ENCODE measurements at regions not wholly inside any gene's neighbourhood (a gene's known extent, or its start where the extent isn't known, plus 50 kb on each side); places are given as distances from the start of the nearest gene placed in this dataset.
"Not testable (repeated sequence)": the region's sequence is repeated elsewhere in the genome, so short reads cannot be mapped to it uniquely, and the experiment has no call there.

DNA sequence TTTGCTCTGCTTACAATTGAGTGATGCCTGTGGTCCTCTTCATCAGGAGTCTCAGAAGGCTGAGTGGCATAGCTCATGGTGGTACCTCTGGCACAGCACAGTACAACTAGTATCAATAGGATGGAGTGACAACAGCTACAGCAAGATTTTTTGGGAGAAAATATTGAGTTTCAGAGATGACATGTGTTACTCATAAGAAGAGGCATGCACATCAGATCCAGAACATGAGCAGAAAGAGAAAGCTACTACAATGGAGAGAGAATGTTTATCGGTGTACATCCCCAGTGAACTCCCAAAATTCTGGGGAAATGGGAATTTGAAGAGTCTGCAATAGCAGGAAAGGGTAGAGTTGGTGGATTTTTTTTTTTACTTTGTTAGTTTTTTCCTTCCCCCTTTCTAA, 130.5 kb upstream of the MB21D2 start:
- no peak for DNase-seq

DNA sequence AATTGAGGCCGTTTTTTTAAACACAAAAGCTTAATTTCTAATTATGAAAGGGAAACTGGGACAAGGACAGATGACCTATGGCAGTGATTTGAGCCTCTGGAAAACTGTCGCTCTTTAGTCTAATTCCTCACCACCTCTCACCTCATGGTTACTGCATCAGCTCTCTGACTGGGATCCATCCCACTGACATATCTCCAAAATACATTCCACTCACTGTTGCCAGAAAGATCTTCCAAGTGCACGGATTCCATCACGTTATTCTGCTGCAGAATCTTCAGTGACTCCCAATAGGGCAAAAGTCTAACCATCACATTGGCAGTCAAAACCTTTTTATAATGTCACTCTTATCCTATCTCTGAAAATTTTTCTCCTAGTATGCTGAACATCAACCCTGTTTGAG, 132.3 kb upstream of the MB21D2 start:
- DNase-seq: no peak

DNA sequence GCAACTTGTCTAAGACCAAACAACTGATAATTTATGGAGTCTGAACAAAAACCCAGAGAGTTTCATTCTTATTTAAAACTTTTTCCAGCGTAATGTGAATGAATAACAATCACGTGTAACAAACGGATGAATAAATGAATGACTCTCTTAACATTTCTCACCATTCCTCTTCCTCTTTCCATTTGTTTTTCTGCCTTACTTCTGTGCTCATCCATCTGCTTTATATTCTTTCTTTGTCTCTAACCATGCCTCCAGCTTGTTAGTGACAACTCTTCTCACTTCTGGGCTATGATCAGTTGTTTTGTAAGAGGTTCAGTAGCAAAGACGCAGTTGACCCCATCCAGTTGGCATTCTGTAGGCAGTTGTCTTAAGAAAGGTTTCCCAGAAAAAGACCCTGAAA, 133.7 kb upstream of the MB21D2 start:
- no peak for DNase-seq

DNA sequence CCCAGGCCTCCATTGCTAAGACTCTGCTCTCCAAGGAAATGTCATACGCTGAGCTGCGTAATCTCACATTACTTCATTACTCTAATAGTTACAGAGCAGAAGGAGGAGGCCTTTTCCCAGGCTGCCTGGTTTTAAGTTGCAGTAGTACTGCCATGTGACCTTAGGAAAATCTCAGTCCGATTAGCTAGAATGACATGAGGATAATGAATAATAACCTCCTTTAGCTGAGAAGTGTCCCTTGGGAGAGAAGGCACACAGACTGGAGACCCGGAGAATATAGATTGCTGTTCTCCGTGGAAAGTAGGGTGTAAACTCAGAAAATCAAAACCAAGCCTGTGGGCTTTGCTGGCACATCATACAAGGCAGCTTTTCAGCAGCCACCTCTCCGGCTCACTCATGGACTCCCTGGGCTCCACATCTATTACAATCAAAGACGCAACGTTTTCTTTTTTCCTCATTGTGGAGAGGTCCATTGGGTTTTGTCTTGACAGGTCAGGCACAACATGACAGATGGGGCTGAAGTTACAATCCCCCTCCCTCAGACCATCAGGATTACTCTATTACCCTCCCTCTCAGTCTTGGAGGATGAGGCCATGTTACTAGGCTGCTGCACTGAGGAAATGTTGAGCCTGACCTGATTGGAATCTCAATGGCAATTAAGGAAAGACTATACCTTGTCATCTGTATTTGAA, 134.8 kb upstream of the MB21D2 start:
- DNase-seq: no peak

GRCh38 chr3:193053046-193053435, 135.4 kb upstream of the MB21D2 start:
- DNase-seq: no peak

DNA sequence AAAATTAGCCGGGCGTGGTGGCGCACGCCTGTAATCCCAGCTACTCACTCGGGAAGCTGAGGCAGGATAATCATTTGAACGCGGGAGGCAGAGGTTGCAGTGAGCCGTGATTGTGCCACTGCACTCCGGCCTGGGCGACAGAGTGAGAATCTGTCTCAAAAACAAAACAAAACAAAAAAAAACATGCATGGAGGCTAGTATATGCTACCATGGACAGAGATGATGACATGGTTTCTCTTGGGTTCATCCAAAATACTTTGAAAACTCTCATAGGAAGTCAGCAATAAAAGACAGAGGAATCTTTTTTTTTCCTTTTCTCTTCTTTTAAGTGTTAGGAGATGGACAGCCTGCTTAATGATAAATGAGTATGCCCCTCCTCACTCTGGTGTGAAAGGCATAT, 137.7 kb upstream of the MB21D2 start:
- no peak for DNase-seq

DNA sequence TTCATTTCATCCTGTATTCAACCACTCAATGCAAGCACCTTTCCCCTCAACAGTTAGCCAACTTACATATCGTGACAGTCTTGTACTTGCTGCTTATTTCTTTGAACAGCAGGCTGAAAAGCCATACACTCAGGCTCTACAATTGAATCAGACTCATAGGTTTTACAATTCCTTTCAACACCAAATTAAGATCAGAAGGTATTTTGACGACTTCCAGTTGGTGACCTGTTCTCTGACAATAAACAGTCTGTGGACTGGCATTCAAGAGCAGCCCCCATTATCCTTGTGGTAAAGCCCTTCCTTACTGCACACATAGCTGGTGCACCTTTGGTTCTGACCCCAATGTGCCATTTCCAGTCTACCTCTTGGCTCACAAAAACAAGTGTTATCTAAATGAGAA, 140.0 kb upstream of the MB21D2 start:
- DNase-seq: no peak

DNA sequence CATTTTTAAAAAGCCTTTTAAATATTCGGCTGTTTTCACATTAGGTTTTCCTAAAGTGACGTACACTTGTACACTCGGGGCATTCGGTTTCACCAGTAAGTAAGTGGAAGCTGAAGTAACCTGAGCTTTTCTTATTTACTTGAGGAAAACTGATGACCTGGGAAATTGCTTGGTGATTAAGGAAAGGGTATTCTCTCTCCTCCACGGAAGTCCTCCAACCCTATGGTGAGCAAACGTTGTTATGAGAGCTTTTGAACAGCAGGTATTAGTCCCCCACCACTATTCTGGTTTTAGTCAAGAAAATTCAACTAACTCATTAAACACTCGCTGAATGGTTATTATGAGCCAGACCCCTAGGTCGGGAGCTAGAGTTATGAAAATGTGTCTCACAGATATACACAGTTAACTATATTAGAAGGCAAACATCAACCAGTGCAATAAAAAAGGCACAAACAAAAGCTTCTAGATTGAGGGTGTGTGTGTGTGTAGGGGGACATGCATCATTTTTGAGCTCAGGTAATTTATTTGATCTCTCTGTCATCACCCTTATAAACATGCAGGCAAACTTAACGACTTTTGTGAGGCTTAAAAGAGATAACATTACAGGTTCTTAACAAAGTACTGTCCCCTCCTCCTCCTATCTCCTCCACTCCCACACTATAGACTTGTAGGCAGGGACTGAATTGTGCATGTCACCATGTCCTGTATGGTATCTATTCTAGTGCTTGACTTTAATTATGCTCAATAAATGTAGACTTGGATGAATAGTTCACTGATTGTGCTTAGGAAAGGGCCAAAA, 143.3 kb upstream of the MB21D2 start:
- no peak for DNase-seq

DNA sequence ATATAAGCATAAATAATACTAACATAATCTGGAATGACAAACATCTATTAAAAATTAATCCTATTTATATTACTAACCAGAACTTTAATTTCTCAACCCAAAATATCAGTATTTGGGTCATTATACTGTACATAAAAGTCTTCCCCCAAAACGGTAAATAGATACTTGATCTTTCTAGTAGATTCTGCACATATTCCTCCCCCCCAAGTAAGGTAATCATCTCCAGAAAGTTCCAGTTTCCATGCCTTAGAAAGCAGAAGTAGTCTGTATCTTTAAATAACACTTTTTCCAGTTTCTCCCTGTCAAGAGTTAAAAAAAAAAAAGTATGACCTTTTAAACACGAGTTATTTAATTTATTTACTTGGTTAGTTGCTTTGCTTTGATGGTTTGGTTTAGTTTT, 150.7 kb upstream of the MB21D2 start:
- no peak for DNase-seq

DNA sequence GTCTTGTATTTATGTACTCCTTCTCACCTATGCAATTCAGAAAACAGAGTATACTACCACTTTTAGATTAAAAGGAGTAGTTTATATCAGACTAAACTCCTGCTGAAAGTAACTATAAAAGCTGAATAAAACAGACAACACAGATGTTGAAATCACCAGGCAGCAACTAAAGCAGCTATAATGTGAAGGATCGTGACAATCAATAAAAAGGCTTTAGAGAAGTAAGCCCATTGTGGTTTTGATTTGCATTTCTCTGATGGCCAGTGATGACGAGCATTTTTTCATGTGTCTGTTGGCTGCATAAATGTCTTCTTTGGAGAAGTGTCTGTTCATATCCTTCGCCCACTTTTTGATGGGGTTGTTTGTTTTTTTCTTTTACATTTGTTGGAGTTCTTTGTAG, 152.1 kb upstream of the MB21D2 start:
- DNase-seq: not testable (repeated sequence)

DNA sequence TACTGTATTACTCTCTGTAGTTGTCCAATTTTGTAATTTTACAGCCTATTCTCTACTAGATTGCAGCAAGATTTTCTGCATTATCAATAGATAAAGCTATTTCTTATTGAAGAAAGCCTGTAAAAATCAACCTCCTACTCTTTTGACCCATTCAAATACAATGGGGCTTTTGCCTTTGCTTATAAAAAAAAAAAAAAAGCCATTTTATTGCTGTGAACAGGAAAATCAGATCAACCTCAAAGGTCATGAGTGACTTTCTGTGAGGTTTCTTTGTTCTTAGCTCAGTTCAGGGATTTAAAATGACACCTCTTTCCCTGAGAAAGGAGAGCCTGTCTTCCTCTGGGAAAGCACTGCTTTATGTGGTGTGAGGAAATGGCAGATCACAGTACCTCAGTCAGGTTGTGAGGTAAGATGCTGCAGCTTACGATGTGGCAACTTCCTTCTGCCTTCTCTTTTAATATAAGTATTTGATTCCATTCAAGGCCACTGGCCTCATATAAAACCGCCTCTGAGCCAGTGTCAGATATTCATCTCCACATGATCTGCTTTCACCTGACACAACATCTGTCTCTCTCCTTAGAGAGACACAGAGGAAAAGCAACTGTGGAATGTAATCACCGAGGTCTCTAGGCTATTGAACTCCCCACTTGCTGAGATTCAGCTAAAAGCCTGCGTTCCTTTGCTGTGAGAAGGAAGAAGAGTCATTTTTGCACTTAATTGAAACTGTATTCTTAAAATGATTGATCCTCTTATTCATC, 161.5 kb upstream of the MB21D2 start:
- no peak for DNase-seq

DNA sequence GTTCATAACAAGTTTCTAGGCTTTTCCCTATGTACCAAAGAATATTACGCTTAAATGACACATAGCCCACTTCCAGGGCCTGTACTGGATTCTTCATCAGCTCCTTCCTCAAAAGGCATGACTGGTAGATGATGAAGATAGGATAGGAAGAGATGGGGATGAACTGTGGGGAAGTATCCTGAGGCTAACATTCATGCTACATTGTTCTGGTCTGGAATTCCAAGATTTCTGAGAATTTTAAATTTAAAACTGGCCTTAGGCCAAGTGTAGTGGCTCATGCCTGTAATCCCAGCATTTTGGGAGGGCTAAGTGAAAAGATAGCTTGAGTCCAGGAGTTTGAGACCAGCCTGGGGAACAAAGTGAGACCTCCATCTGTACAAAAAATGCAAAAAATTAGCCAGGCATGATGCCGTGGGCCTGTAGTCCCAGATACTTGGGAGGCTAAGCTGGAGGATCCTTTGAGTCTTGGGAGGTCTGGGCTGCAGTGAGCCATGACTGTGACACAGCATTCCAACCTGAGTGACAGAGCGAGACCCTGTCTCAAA, 160.1 kb upstream of the PLAAT1 start:
- DNase-seq: no peak

GRCh38 chr3:193085655-193086054, 155.4 kb upstream of the PLAAT1 start:
- DNase-seq: no peak

GRCh38 chr3:193086681-193087080, 154.3 kb upstream of the PLAAT1 start:
- peak; percentile 6 for DNase-seq

- DNase-seq: no peak
These were observed 153.7 kb upstream of the PLAAT1 start for GRCh38 chr3:193087336-193087735.

DNA sequence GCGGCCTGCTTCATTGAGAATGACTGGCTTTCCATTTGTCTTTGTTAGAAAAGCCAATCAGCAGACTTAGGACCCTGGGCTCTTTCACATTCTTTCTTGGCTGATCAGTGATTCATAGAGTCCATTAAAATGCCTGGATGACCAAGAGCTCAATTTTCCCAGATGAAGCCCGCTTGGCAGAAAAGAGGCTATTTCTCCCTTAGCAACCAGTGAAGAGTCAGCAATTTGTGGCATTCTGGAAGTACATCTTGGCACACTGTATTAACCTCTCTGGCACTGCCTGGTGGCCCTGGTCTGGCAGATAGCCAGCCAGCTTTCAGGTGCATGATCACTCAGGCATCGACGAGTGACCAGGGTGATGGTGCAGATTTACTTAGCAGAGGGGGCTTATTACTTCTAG, 145.7 kb upstream of the PLAAT1 start:
- DNase-seq: no peak

DNA sequence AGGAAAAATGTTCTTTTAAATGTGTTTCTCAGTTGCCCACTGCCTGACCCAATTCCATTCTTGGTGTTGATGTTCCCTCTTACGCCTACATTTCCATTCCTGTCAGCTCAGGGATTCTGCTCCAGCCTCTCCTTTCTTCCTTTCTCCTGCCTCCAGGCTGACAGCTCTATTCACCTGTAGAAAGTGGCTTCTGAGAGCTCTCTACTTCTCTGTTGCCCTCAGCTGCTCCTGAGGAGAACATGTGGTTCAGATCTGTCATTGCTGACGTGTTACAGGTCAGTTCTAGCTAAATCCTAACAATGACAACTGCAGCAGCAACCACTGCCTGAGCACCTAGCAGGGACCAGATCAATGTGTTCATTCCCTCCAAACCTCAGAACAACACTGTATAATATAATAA, 144.9 kb upstream of the PLAAT1 start:
- no peak for DNase-seq

GRCh38 chr3:193114431-193115340, 126.3 kb upstream of the PLAAT1 start:
- DNase-seq: no peak

DNA sequence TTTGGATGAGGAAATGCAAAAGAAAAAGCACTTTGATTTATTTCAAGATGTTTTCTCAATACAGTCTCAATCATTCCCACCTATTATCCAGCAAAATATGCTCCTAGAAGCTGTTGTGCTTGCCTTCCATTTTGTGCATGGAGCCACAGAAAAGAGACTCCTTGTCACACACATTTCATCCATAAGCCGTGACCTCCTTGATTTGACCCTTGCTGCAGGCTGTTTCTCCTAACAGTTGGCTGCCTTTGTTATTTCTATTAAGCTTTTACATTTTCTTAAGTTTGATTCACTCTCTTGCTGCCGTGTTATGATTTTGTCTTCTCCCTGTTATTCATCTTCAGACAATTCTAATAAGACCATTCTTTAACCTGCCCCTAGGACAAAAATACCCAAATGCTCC, 124.2 kb upstream of the PLAAT1 start:
- DNase-seq: no peak

DNA sequence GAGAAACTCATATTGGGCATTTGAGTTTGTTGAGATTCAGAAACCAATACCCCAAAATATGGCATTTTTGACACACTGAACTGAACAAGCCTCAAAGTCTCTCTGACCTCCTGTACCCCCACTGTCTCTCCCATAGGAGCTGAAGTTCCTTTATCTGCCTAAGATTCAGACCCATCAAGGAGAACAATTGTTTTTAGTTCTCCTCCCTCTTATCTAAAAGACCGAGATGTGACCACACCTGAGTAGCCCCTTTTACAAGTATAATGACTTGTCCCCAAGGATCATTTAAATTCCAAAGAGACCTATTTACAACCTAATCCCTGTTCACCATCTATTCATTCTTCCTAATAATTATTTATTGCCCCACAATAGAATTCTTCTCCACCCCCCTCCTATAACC, 122.1 kb upstream of the PLAAT1 start:
- DNase-seq: no peak

- no peak for DNase-seq
These were observed 121.1 kb upstream of the PLAAT1 start for GRCh38 chr3:193119926-193120325.

DNA sequence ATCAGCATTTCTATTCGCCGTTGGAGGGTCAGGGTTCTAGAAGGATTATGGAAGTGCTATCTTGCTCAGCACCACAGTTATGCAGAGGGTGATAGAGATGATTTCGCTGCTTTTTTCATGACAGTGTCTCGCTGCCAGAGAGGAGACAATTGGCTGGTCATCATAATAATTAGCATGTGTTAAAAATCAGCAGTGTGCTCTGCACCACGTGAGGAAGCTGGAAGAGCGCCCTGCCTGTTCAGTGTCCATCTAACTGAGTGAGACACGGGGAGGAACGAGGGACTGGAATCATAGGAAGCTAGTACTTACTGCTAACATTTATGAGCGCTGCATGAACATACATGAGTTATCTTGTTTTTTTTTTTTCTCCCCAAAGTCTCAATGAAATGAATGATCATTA, 116.2 kb upstream of the PLAAT1 start:
- DNase-seq: no peak

DNA sequence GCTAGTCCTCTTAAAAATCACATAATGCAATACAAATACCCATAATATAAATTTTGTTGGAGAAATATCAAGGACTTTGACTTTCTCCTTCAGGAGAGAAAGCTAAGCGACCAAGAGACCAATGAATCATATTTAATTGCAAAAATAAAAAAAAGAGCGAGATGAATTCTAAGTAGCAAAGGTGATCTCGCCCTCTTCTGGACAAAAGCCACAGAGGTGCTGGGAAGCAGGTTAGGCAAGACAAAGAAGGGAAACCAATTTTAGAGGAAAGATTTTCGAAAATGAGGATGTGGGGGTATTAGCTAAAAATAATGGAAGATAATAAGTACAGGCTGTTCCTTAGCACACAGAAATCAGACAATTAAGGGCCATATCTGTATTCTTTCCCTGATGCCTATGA, 111.4 kb upstream of the PLAAT1 start:
- peak; percentile 19 for DNase-seq
